ENCODE measurements at regions not wholly inside any gene's neighbourhood (a gene's known extent, or its start where the extent isn't known, plus 50 kb on each side); places are given as distances from the start of the nearest gene placed in this dataset.

DNA sequence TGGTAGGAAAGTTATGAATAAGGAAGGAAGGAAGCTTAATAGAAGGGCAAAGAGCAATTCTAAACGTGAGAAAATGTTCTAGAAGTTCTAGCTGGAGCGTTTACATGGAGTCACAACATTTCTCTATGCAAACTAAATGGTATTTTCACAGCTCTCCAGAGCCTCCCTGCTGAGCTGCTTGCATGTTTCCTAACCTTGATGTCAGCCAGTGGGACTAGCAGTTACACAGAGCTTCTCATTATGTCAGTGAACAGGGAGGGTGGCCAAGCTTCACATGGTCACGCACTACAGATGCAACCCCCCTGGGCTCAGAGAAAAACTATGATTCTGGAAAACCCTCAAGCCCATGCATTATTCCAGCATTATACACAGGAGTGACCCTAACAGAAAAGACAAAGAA is 153.4 kb upstream of the CCDC150 start:
- TF ChIP-seq MYC (IDR thresholded peaks at IDR 0.05; ENCODE audit: low read depth, low read length) (no peak), POLR2AphosphoS5 (IDR thresholded peaks at IDR 0.05; ENCODE audit: insufficient read depth, low read depth, low read length) (no peak), CTCF (IDR thresholded peaks at IDR 0.05; ENCODE audit: extremely low read depth in 1 of 2, insufficient read depth in 1 of 2, low read depth in 1 of 2, low read length in 2 of 2) (no peak), POLR2A (IDR thresholded peaks at IDR 0.05; ENCODE audit: low read depth, low read length) (no peak), EZH2 (IDR thresholded peaks at IDR 0.05; ENCODE audit: borderline replicate concordance, low read depth, low read length, severe bottlenecking) (no peak), GATA2 (IDR thresholded peaks at IDR 0.05; ENCODE audit: insufficient read depth, insufficient read length, low read depth, low read length) (no peak), JUN (IDR thresholded peaks at IDR 0.05; ENCODE audit: borderline replicate concordance, insufficient read depth, insufficient read length, low read depth) (no peak), MAX (IDR thresholded peaks at IDR 0.05; ENCODE audit: insufficient read depth, insufficient read length) (no peak)

Measured in endothelial cell of umbilical vein (primary cell).